ENCODE measurements at regions not wholly inside any gene's neighbourhood (a gene's known extent, or its start where the extent isn't known, plus 50 kb on each side); places are given as distances from the start of the nearest gene placed in this dataset.

DNA sequence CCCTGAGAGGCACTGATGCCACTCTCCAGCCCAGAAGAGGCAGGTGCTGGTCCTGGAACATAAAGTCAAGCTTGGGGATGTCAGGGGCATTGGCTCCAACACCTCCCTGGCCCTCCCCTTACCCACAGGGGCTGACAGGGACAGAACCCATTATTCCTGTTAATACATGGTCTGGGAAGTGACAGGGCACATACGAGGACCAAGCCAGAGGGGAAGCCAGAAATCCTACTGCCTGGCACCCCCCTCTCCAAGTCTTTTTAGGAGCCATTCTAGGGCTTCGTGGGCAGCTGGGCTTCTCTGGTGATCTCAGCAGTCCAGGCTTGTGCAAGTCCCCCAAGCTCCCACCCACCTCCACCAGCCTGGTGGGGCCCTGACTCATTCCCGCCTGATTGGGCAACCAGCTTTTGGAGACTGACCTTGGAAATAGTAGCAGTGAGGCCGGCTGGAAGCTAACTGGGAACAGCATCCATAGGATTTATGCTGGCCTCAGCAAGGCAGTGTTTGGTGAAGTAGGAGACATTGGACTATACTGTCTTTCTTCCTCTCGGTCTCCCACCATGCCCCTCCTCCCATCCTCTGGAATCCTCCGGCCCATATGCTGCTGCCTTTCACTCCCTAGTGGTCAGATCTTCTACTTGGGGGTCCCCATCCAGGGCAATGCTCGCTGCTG lies 86.4 kb upstream of the HK2 start:
- H3K27me3 ChIP-seq (ENCODE audit: insufficient read depth): no peaks in the 10 kb centered on the region
- H3K4me1 ChIP-seq (ENCODE audit: control insufficient read depth in 1 of 2, insufficient read depth in 2 of 2, low read depth in 1 of 2, low read length in 1 of 2): peaks cover 0 to 16% of the 10 kb centered on the region in 2 experiments; a peak in 1 of 4 replicates
- no peak overlapping the region for H2AFZ ChIP-seq (ENCODE audit: low read depth)
- no peak overlapping the region for H3K27ac ChIP-seq (ENCODE audit: low read depth in 2 of 2, low read length in 1 of 2)
- no peaks in the 10 kb centered on the region for H3K36me3 ChIP-seq (replicated peaks in 1 of 2; ENCODE audit: control insufficient read depth in 1 of 2, insufficient read depth in 2 of 2, low read length in 1 of 2)
- no peaks in the 10 kb centered on the region for H3F3A ChIP-seq (replicated peaks; ENCODE audit: insufficient read depth)
- H3K79me2 ChIP-seq (ENCODE audit: insufficient read depth): no peaks in the 10 kb centered on the region
- no peak for TF ChIP-seq EZH2phosphoT487 (IDR thresholded peaks at IDR 0.05; ENCODE audit: borderline replicate concordance, low read depth)
- no peak for TF ChIP-seq FOXJ3 (CRISPR knock-in tag; IDR thresholded peaks at IDR 0.05)
- no peak for TF ChIP-seq NRF1 (IDR thresholded peaks at IDR 0.05; ENCODE audit: low read depth, low read length)
- TF ChIP-seq RAD21 (IDR thresholded peaks at IDR 0.05; ENCODE audit: low read length): no peak
- no peak for TF ChIP-seq ELF1 (IDR thresholded peaks at IDR 0.05)
- no peak for TF ChIP-seq TCF12 (IDR thresholded peaks at IDR 0.05)
- no peak for TF ChIP-seq ZBTB33 (IDR thresholded peaks at IDR 0.05; ENCODE audit: borderline replicate concordance, low read depth)
- TF ChIP-seq RFX5 (IDR thresholded peaks at IDR 0.05; ENCODE audit: low read length): no peak
- TF ChIP-seq IRF3 (IDR thresholded peaks at IDR 0.05; ENCODE audit: low read depth, low read length): no peak
- no peak for TF ChIP-seq POLR2AphosphoS5 (IDR thresholded peaks at IDR 0.05; ENCODE audit: low read depth, low read length)
- no peak for TF ChIP-seq SIN3A (IDR thresholded peaks at IDR 0.05; ENCODE audit: borderline replicate concordance, low read depth, low read length)
- TF ChIP-seq, protein P1, sequence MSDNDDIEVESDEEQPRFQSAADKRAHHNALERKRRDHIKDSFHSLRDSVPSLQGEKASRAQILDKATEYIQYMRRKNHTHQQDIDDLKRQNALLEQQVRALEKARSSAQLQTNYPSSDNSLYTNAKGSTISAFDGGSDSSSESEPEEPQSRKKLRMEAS (IDR thresholded peaks at IDR 0.05; ENCODE audit: low read depth): no peak
- no peak for TF ChIP-seq CHD2 (IDR thresholded peaks at IDR 0.05; ENCODE audit: low read length, partially characterized antibody)
- TF ChIP-seq NFIC (IDR thresholded peaks at IDR 0.05; ENCODE audit: borderline replicate concordance): no peak
- no peak for TF ChIP-seq MXI1 (IDR thresholded peaks at IDR 0.05; ENCODE audit: low read depth, low read length)
- TF ChIP-seq, protein P2, sequence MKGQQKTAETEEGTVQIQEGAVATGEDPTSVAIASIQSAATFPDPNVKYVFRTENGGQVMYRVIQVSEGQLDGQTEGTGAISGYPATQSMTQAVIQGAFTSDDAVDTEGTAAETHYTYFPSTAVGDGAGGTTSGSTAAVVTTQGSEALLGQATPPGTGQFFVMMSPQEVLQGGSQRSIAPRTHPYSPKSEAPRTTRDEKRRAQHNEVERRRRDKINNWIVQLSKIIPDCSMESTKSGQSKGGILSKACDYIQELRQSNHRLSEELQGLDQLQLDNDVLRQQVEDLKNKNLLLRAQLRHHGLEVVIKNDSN (IDR thresholded peaks at IDR 0.05; ENCODE audit: borderline replicate concordance, low read depth): no peak
- no peak for TF ChIP-seq PBX3 (IDR thresholded peaks at IDR 0.05)
- TF ChIP-seq FOXM1 (IDR thresholded peaks at IDR 0.05; ENCODE audit: low read depth): no peak
- TF ChIP-seq GATA2 (CRISPR knock-in tag; IDR thresholded peaks at IDR 0.05): no peak
- H3K9me2 ChIP-seq: no peaks in the 10 kb centered on the region
- no peak overlapping the region for H3K4me2 ChIP-seq
- WGBS (ENCODE audit: low lambda C conversion rate): 64% methylated on average over 6 of the region's 7 CpGs
- H4K20me1 ChIP-seq (ENCODE audit: insufficient read depth): no peaks in the 10 kb centered on the region
- no peak for DNase-seq
- ChIA-PET POLR2A (no interaction called here), CTCF (interaction anchor here (1.0 kb wide), 1 partner anchor 57 kb away, joined by 3 read pairs; no protein-coding TSS in a partner anchor)
- no peaks in the 10 kb centered on the region for H3K9me3 ChIP-seq
- H3K9ac ChIP-seq: no peak overlapping the region
- no peak overlapping the region for H3K4me3 ChIP-seq (ENCODE audit: low read depth in 2 of 2, low read length in 1 of 2)

Data from SK-N-SH (cell line).